Loucy (cell line): ENCODE measurements at regions not wholly inside any gene's neighbourhood (a gene's known extent, or its start where the extent isn't known, plus 50 kb on each side); places are given as distances from the start of the nearest gene placed in this dataset.

Source experiments
- CTCF ChIP-seq: fragments of 200-600 bp; sonication (generic); conservative IDR thresholded peaks from 2 replicates; pipeline ENCODE4 v1.5.1; 2014; ENCODE audit warnings: mild to moderate bottlenecking, antibody characterized with exemption, low read length
- EZH2phosphoT487 ChIP-seq: fragments of 200-600 bp; IDR thresholded peaks from 2 replicates; pipeline ENCODE4 v1.6.1; 2018; ENCODE audit warnings: antibody characterized with exemption, mild to moderate bottlenecking, moderate library complexity, borderline replicate concordance

GRCh38 chr11:81218440-81218839, 1515.2 kb downstream of the FAM181B start:
- TF ChIP-seq CTCF (no peak), EZH2phosphoT487 (no peak)
